GM23338 (cell line): ENCODE measurements at regions not wholly inside any gene's neighbourhood (a gene's known extent, or its start where the extent isn't known, plus 50 kb on each side); places are given as distances from the start of the nearest gene placed in this dataset.

ENCODE experiments used
- ATAC-seq: fragments of 200-7000 bp; cut with Tn5 transposase; 3 replicates; pipeline ENCODE4 v1.9.1; 2020
- DNase-seq: peaks from one replicate; pipeline ENCODE4 v3.0.0-alpha.2; 2015; ENCODE audit warnings: low spot score
- H2AFZ ChIP-seq: fragments of 200-600 bp; sonication (generic); 2 replicates; pipeline ENCODE4 v1.8.0; 2016; ENCODE audit warnings: antibody characterized with exemption, mild to moderate bottlenecking, moderate library complexity
- H3F3A ChIP-seq: fragments of 200-600 bp; sonication (generic); replicated peaks from 2 replicates; pipeline ENCODE4 v1.8.0; 2017; ENCODE audit warnings: antibody characterized with exemption, mixed run types, low read depth
- H3K27ac ChIP-seq: fragments of 200-600 bp; sonication (generic); 2 replicates; pipeline ENCODE4 v1.6.1; 2016; ENCODE audit warnings: low read depth
- H3K27me3 ChIP-seq: fragments of 200-600 bp; sonication (generic); 2 replicates; pipeline ENCODE4 v1.8.0; 2016; ENCODE audit warnings: mild to moderate bottlenecking, mixed run types, moderate library complexity; ENCODE audit not compliant: insufficient read depth
- H3K36me3 ChIP-seq: fragments of 200-600 bp; sonication (generic); 2 replicates; pipeline ENCODE4 v1.8.0; 2016; ENCODE audit warnings: mild to moderate bottlenecking; ENCODE audit not compliant: insufficient read depth
- H3K4me1 ChIP-seq: fragments of 200-600 bp; sonication (generic); 2 replicates; pipeline ENCODE4 v1.8.0; 2016; ENCODE audit warnings: mild to moderate bottlenecking, moderate library complexity; ENCODE audit not compliant: insufficient read depth
- H3K4me2 ChIP-seq: fragments of 200-600 bp; sonication (generic); 2 replicates; pipeline ENCODE4 v1.7.1; 2017; ENCODE audit warnings: mixed run types
- H3K4me3 ChIP-seq: fragments of 200-600 bp; sonication (generic); 2 replicates; pipeline ENCODE4 v1.6.1; 2016; ENCODE audit warnings: mixed run types
- H3K79me2 ChIP-seq: fragments of 200-600 bp; sonication (generic); replicated peaks from 2 replicates; pipeline ENCODE4 v1.8.0; 2017; ENCODE audit warnings: mild to moderate bottlenecking; ENCODE audit not compliant: insufficient read depth
- H3K9me2 ChIP-seq: fragments of 200-600 bp; sonication (generic); 2 replicates; pipeline ENCODE4 v1.8.0; 2017; ENCODE audit not compliant: insufficient read depth
- H4K20me1 ChIP-seq: fragments of 200-600 bp; sonication (generic); replicated peaks from 2 replicates; pipeline ENCODE4 v1.8.0; 2017; ENCODE audit warnings: mild to moderate bottlenecking; ENCODE audit not compliant: insufficient read depth
- H3K27ac Mint-ChIP-seq: 2 replicates; pipeline ENCODE4 v1.8.0; 2020; ENCODE audit warnings: inconsistent platforms, mild to moderate bottlenecking, moderate library complexity, mixed read lengths
- H3K27me3 Mint-ChIP-seq: 3 replicates; pipeline ENCODE4 v1.8.0; 2022; ENCODE audit warnings: low read depth, mild to moderate bottlenecking, moderate library complexity, mixed read lengths, inconsistent platforms; ENCODE audit not compliant: insufficient read depth, poor library complexity
- H3K36me3 Mint-ChIP-seq: 3 replicates; pipeline ENCODE4 v1.8.0; 2021; ENCODE audit warnings: low read depth, mild to moderate bottlenecking, inconsistent platforms, moderate library complexity, mixed read lengths
- H3K4me1 Mint-ChIP-seq: 3 replicates; pipeline ENCODE4 v1.8.0; 2020; ENCODE audit warnings: mild to moderate bottlenecking, inconsistent platforms, mixed read lengths
- H3K4me3 Mint-ChIP-seq: 3 replicates; pipeline ENCODE4 v1.8.0; 2021; ENCODE audit warnings: moderate library complexity, mild to moderate bottlenecking, inconsistent platforms, mixed read lengths
- H3K9me3 Mint-ChIP-seq: 3 replicates; pipeline ENCODE4 v1.8.0; 2020; ENCODE audit warnings: moderate library complexity, mild to moderate bottlenecking, inconsistent platforms, mixed read lengths
- CTCF ChIP-seq, 2 experiments: fragments of 200-600 bp in 1 of 2; sonication (generic) in 1 of 2; conservative IDR thresholded peaks; 2 replicates each; pipeline versions ENCODE4 v1.5.1 to v1.6.1; 2016 to 2017; ENCODE audit warnings: antibody characterized with exemption in 2 of 2, low read depth in 2 of 2, mild to moderate bottlenecking in 2 of 2, moderate library complexity in 1 of 2
- ETS1 ChIP-seq: IDR thresholded peaks from 2 replicates; pipeline ENCODE4 v1.6.1; 2016; ENCODE audit warnings: antibody characterized with exemption
- EZH2 ChIP-seq: fragments of 200-600 bp; sonication (generic); IDR thresholded peaks from one replicate; pipeline ENCODE4 v1.8.0; 2017; ENCODE audit warnings: antibody characterized with exemption, mild to moderate bottlenecking, low read depth; ENCODE audit not compliant: unreplicated experiment
- EZH2phosphoT487 ChIP-seq: fragments of 200-600 bp; sonication (generic); IDR thresholded peaks from one replicate; pipeline ENCODE4 v1.8.1; 2018; ENCODE audit warnings: antibody characterized with exemption; ENCODE audit not compliant: unreplicated experiment
- JUNB ChIP-seq: IDR thresholded peaks from one replicate; pipeline ENCODE4 v1.6.1; 2016; ENCODE audit warnings: antibody characterized with exemption; ENCODE audit not compliant: unreplicated experiment
- STAT1 ChIP-seq: IDR thresholded peaks from one replicate; pipeline ENCODE4 v1.6.1; 2016; ENCODE audit warnings: antibody characterized with exemption; ENCODE audit not compliant: unreplicated experiment
- ZNF114 ChIP-seq: fragments of 250-450 bp; sonication (Bioruptor Pico); IDR thresholded peaks from 2 replicates; pipeline ENCODE4 v1.5.0; 2020; ENCODE audit warnings: mild to moderate bottlenecking, moderate library complexity
- TF ChIP-seq, protein P1 (sequence below): IDR thresholded peaks from one replicate; pipeline ENCODE4 v1.6.1; 2018; ENCODE audit warnings: antibody characterized with exemption; ENCODE audit not compliant: unreplicated experiment

- no peaks in the 10 kb centered on the region for H3K9me2 ChIP-seq
- ATAC-seq = no peak
- no peak for TF ChIP-seq EZH2
- no peak for TF ChIP-seq ETS1
- TF ChIP-seq, protein P1, sequence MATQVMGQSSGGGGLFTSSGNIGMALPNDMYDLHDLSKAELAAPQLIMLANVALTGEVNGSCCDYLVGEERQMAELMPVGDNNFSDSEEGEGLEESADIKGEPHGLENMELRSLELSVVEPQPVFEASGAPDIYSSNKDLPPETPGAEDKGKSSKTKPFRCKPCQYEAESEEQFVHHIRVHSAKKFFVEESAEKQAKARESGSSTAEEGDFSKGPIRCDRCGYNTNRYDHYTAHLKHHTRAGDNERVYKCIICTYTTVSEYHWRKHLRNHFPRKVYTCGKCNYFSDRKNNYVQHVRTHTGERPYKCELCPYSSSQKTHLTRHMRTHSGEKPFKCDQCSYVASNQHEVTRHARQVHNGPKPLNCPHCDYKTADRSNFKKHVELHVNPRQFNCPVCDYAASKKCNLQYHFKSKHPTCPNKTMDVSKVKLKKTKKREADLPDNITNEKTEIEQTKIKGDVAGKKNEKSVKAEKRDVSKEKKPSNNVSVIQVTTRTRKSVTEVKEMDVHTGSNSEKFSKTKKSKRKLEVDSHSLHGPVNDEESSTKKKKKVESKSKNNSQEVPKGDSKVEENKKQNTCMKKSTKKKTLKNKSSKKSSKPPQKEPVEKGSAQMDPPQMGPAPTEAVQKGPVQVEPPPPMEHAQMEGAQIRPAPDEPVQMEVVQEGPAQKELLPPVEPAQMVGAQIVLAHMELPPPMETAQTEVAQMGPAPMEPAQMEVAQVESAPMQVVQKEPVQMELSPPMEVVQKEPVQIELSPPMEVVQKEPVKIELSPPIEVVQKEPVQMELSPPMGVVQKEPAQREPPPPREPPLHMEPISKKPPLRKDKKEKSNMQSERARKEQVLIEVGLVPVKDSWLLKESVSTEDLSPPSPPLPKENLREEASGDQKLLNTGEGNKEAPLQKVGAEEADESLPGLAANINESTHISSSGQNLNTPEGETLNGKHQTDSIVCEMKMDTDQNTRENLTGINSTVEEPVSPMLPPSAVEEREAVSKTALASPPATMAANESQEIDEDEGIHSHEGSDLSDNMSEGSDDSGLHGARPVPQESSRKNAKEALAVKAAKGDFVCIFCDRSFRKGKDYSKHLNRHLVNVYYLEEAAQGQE = no peak
- TF ChIP-seq ZNF114 = no peak
- no peak for TF ChIP-seq CTCF (conservative IDR thresholded peaks at IDR 0.05; ENCODE audit: low read depth in 2 of 2)
- TF ChIP-seq JUNB = no peak
- no peak overlapping the region for H3K4me2 ChIP-seq
- Mint-ChIP-seq H3K27me3 (no peaks in the 10 kb centered on the region), H3K27ac (no peak overlapping the region), H3K4me3 (no peak overlapping the region), H3K9me3 (no peaks in the 10 kb centered on the region), H3K36me3 (no peaks in the 10 kb centered on the region), H3K4me1 (peaks cover 8% of the 10 kb centered on the region)
- H3K4me3 ChIP-seq = no peak overlapping the region
- no peaks in the 10 kb centered on the region for H3K27me3 ChIP-seq
- no peaks in the 10 kb centered on the region for H3K79me2 ChIP-seq
- no peaks in the 10 kb centered on the region for H3F3A ChIP-seq
- H3K4me1 ChIP-seq = no peaks in the 10 kb centered on the region
- no peaks in the 10 kb centered on the region for H3K36me3 ChIP-seq
- peak overlapping the region; percentile 54 for H2AFZ ChIP-seq
- no peak overlapping the region for H3K27ac ChIP-seq
- H4K20me1 ChIP-seq = no peaks in the 10 kb centered on the region
- no peak for DNase-seq
Observed at GRCh38 chr10:44731283-44731682, 179.9 kb upstream of the TMEM72 start.

- Histone ChIP-seq H3K27me3 (no peaks in the 10 kb centered on the region), H3K27ac (no peak overlapping the region), H4K20me1 (no peaks in the 10 kb centered on the region), H3K9me2 (no peaks in the 10 kb centered on the region), H3K4me3 (no peak overlapping the region), H3K36me3 (no peaks in the 10 kb centered on the region), H3K4me1 (no peaks in the 10 kb centered on the region), H3K4me2 (no peak overlapping the region), H3K79me2 (no peaks in the 10 kb centered on the region), H3F3A (no peaks in the 10 kb centered on the region), H2AFZ (no peak overlapping the region)
- peak; percentile 42 to 50 for TF ChIP-seq CTCF (conservative IDR thresholded peaks at IDR 0.05; ENCODE audit: low read depth in 2 of 2)
- no peak for TF ChIP-seq STAT1
- TF ChIP-seq EZH2phosphoT487 = no peak
- DNase-seq = peak; percentile 43
- H3K27me3 Mint-ChIP-seq = peaks cover 1% of the 10 kb centered on the region
- peak; percentile 42; the same call in 2 of the 3 replicates for ATAC-seq
- no peak overlapping the region for H3K27ac Mint-ChIP-seq
- H3K4me1 Mint-ChIP-seq = peaks cover 8% of the 10 kb centered on the region
- no peak overlapping the region for H3K4me3 Mint-ChIP-seq
- no peaks in the 10 kb centered on the region for H3K36me3 Mint-ChIP-seq
- H3K9me3 Mint-ChIP-seq = no peaks in the 10 kb centered on the region; the same call in 2 of the 3 replicates
Observed at GRCh38 chr10:44733501-44734488, 177.3 kb upstream of the TMEM72 start.
